GM21360 (cell line): ENCODE measurements at regions not wholly inside any gene's neighbourhood (a gene's known extent, or its start where the extent isn't known, plus 50 kb on each side); places are given as distances from the start of the nearest gene placed in this dataset.

Source experiments
- ATAC-seq: cut with Tn5 transposase; IDR thresholded peaks from one replicate; pipeline ENCODE4 v1.9.1; 2021; ENCODE audit warnings: mild to moderate bottlenecking, moderate library complexity; ENCODE audit not compliant: unreplicated experiment

DNA sequence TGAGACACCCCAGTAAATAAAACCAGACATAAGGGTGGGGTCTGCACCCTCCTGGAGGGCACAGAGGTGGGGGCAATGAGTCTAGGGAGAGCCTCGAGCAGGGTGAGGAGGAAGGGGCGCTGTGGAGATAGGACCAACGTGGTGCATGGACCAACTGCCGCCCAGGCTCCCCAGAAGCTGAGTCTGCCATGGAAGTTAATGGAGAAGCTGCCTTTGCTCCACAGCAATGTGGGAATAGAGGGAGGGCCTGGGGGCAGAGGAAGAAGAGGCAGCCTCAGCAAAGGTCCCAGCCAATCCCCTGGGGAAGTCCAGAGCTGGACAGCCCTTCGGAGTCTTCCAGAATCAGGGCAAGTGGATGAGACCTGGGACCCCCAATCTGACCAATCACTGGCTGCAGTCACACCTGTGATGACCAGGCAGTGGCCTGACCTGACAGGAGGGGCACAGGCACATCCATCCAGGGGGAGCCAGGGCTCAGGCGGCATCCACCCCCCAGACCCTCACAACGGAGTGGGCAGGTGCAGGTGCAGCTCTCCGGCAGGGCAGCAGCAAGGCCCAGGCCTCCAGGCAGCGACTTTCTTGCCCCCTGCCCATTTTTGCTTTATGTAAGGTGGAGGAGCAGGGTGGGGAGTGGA is 242.2 kb upstream of the PPP2R2D start:
- no peak for ATAC-seq

DNA sequence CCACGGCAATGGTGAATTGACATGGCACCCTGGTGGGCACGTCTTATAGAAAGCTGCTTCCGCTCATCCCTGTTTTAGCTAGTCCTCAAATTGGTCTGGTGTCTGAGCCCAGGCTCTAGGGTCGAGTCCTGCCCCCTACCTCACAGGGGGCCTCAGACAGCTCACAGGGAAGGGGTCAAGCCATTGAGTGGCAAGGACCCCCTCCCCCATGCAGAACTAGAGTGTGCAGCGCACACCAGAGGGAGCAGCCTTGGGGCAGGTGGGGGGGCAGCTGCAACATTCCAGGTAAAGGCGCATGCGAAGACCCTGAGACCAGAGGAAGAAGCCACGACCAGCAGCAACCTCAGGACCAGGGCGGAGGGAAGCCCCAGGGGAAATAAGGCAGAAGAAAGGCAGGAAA is 240.4 kb upstream of the PPP2R2D start:
- ATAC-seq, result no peak

DNA sequence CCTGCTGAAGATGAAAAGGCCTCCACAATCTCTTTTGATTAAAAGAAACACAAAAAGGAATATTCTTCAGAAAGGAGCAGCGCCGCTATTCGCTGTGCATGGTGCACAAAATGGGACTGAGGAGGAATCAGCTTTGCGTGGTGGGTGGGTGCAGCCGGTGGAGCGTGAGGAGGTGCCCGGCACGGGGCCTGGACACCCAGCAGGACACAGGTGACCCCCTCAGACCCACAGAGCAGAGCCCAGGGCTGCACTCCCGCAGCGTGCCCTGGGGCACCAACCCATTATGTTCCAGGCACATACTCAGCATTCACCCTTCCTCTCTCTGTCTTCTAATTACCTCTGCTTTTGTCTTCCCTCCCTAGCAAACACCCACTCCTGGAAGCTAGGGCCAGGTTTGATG is 238.0 kb upstream of the PPP2R2D start:
- no peak for ATAC-seq

DNA sequence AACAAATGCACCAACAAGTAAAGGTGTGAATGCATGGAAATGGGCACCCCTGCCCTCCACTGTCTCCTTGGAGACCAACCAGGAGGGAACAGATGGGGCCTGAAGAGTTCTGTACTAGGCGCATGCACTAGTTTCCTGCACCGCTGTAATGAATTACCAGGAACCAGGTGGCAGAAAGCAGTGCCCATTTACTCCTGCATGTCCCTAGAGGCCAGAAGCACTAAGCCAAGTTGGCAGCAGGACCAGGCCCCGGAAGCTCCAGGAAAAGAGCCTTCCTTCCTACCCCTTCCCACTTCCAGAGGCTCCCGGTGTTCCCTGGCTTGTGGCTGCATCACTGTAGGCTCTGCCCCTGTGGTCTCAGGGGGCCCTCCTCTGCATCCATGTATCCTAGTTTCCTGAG is 237.5 kb upstream of the PPP2R2D start:
- no peak for ATAC-seq

DNA sequence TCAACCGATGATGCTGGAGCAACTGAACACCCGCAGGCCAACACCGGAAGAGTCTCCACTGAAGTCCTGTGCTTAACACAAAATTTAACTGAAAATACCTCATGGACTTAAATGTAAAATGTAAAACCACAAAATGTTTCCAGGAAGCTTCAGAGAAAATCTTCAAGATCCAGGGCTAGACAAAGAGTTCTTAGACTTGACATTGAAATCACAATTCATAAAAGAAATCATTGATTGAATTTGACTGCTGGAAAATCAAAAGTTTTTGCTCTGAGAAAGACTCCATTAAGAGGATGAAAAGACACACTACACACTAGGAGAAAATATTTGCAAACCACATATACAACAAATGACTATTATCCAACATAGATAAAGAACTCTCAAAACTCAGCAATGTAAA is 234.7 kb upstream of the PPP2R2D start:
- no peak for ATAC-seq

DNA sequence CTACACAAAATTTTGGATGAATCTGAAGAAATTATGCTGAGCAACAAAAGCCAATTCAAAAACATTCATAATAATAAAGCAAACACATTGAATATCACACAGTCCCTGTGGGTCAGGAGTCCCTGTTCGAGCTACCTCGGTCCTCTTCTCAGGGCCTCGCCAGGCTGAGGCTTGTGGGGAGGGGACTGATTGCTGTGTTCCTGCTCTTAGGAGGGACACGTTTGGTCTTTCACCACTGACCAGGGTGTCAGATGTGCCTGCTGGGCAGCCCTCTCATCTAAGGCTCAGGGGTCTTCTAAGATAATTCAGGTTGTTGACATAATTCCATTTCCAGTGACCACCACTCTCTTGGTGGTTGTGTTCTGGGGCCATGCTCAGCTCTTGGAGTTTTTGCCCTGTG is 233.8 kb upstream of the PPP2R2D start:
- no peak for ATAC-seq

DNA sequence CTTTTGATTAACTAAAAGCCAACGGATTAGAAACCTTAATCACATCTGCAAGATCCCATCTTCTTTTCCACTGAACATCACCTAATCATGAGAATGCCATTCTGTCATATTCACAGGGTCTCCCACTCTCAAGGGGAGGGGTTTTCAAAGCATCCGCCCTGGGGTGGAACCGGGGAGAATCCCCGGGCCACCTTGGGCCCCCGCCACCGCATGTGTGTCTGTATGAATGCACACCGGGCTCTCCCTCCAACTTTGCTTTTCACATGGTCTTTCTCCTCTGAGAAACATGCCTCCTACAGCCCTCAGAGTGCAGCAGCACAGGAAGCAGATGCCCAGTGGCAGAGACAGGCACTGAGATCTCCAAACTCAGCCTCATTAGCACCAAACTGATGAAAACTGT is 233.2 kb upstream of the PPP2R2D start:
- ATAC-seq, result no peak

DNA sequence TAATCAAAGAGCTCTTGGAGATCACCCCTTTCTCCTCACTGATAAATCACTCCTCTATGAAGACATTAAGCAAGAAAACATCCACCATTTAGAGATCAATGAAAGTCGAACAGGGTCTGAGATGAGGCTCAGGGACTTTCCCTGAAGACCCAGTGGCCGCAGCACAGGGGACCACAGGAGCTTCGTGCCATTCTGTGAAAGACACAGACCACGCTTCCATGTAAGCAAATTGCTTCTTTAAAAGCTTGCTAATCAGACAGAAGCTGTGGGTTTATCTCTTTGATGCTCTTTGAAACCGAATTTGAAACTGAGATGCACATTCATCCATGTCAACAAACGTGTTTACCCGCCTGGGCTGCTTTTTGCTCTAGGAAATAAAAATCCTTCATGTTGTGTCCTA is 231.9 kb upstream of the PPP2R2D start:
- ATAC-seq, result no peak

DNA sequence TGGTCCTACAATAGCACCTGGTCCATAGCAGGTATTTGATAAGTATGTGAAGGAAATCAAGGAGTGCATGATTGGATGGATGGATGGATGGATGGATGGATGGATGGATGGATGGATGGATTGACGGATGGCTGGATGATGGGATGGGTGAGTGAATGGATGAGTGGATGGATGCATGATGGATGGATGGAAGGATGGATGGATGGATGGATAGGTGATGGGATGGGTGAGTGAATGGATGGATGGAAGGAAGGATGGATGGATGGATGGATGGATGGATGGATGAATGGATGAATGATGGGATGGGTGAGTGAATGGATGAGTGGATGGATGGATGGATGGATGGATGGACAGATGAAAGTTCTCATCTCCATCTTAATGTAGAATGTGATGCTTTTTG is 231.0 kb upstream of the PPP2R2D start:
- ATAC-seq, result no peak

DNA sequence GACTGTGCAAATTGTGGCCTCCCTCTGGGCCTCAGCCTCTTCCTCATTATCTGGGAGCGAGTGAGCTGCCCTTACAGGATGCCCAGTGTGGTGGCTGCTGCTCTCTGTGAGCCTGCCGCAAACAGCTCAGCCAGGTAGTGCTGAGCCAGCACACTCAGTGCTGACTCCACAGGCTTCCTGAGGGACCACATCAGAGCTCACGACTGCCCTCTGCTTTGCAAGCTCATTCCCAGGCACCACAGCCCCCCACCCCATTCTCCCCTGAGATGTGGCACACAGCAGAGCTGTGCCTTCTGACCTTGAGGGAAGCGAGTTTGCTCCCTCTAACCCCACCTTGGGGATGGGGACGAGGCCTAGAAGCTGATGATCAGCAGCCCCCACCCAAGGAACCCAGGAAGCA is 230.5 kb upstream of the PPP2R2D start:
- no peak for ATAC-seq

DNA sequence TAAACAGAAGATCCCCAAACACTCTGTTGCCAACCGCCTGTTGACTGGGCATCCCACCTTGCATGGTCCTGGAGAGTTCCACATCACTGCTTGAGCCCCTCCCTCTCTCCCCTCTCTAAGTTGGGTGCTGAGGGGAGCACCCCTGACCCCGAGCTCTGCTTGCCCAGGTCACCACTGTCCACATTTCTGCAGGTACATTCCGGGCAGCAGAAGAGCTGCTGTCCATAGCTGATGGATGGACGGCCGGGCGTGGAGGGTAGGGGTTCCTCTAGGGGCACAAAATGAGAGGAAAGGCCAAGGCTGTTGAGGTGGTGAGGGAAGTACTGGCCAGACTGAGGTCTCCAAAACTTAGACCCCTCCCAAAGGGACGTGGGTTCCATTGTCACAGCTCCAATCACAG is 227.4 kb upstream of the PPP2R2D start:
- no peak for ATAC-seq

DNA sequence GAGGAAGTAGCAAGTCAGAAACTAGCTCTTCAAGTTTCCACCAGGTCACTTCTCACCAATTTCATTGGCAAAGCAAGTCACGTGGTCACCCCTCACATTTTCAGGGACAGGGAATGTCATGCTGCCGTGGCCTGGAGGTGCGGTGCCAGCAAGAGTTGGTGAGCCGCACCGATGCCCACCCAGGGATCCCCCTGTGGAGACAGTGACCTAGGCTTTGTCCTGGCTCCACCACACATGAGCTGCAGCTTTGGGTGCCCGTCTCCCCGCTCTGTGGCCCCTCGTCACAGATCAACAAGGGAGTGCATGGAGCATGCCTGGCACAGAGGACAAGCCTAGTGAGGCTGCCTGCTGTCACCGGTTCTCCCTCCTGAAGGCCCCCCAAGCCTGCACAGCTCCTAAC is 226.7 kb upstream of the PPP2R2D start:
- ATAC-seq, result no peak

DNA sequence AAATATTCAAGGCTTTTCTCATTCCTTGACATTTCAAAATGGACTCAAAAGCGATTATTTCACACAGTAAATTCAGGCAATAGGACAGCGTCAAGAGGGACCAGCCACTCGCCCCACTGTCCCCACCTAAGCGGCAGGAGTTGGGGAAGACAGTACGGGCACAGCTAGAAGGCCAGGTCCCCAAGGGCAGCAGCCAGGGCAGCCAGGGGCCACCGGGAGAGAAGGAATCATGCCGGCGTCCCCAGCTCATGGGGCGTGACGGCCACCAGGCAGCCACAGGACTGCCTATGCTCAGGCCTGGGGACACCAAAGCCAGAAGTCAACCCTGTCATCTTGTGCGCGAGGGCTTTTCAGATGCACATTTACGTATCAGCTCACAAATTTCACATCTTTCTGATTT is 225.7 kb upstream of the PPP2R2D start:
- no peak for ATAC-seq

DNA sequence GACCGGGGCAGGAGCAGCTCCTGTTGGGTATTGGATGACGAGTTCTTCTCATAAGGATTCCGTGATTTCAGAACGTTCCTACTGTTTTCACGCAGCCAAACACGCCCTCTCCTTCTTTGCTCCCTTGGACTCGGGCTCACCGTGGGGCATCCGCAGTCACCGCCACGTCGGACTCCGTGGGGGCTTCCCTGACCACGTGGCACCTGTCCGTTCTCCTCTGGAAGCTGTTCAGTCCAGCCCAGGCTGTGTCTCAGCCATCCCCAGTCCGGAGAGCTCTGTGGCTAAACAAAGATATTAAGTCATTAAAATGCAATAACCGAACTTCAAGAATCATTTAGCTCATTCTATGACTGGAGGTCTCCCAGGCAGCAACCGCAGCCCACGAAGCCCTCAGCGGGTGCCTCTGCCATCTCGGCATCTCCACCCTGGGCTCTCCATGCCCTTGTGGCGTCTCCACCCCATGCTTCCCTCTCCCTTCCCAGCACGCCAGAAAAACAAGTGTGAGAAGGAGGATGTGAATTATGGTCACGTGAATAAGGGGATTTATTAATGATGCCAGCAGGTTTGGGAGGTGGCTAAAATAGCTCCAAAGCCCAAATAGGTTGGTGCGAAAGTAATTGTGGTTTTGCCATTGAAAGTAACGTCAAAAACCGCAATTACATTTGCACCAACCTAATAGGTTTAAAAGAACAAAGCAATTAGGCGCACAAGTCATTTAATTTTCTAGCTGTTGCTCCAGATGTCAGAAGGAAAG is 224.6 kb upstream of the PPP2R2D start:
- ATAC-seq, result no peak

DNA sequence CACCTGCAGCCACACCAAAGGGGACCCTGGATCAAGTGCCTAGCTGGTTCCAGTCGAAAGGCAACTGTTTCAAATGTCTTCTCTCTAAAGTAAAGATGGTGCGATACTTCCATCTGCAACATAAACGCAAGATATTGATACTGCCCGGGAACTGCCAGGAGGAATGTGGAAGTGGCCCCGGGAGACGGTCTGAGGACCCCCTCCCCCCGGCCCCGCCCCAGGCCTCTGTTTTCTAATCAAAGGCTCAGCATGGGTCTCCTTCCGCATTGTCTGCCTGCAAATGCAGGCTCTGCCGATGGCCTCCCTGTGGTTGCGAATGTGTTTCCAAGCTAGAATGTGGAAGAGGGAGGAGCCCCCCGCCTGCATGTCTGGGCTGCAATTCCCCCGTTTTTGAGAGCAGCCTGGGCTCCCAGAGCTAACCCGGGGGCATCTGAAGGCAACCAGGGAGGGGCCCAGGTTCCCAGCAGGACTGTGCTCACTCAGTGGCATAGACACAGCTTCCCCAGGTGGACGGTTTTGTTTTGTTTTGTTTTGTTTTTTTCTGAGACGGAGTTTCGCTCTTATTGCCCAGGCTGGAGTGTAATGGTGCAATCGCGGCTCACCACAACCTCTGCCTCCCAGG is 223.9 kb upstream of the PPP2R2D start:
- ATAC-seq, result no peak

DNA sequence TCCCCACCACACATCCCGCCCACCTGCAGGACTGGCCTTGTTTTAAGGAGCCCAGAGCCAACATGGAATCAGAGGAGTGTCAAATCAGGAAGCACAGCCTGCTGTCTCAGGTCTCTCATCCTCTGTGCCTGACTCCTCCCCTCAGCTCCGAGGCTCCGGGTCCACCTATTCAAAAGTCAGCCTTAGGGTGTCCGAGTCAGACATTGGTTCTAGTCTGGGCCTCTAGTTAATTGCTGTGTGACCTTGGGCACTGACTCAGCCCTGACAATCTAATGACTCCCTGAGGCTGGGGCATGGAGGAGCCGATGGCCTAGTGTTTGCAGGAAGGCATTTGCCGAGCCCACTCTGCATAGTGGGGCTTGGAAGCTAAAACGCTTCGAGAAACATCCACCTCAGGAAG is 223.1 kb upstream of the PPP2R2D start:
- ATAC-seq, result no peak

DNA sequence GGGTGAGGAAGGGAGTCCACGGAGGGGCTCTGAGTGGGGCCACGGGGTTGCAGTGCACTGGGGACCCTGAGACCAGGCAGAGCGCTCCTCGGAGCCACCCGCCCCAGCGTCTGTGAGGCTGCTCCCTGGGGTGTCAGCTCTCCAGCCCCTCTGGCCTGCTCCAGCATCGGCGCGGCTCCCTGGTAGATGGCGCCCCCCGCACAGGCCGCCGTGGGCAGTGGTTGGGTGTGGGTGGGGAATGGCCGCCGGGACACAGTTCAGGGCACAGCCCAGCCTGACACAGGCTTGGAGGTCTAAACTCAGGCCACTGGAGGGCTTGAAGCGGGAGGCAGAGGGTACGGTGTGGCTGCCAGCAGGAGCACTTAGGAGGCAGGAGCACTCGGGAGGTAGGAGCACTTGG is 222.6 kb upstream of the PPP2R2D start:
- no peak for ATAC-seq

DNA sequence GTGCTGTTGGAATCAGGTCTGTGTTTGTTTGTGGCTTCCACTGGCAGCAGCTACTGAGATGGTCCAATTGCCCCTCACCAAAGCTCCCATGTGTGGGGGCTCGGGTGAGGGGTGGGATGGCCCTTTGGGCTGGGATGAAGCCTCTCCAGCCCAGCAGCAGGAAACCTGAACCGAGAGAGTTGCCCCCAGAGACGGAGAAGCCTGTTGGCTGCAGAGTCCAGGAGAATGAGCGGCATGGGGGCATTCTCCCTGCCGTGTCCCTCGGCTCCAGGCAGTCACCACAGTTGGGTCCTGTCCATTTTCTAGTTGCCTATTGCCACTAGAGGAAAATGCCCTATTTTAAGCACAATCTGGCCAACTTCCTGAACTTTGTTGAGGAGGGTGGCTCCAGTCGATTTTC is 222.2 kb upstream of the PPP2R2D start:
- no peak for ATAC-seq

DNA sequence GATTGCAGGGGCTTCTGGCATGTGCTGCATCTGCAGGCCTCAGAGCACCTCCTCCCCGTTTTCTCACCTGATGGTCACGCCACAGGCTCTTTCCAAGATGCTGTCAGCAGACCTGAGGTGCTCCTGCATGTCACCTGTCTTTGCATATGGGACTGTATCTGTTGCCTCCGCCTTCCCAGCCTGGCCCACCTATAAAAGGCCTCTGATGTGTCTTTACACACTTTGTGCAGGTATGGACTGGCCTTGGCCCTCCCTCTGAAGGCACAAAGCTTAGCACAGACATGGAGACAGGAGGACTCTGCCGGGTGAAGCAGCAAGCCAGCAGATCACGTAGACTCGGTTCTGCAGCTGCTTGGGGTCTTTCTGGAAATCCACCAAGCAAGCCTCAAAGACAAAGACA is 220.9 kb upstream of the PPP2R2D start:
- no peak for ATAC-seq

DNA sequence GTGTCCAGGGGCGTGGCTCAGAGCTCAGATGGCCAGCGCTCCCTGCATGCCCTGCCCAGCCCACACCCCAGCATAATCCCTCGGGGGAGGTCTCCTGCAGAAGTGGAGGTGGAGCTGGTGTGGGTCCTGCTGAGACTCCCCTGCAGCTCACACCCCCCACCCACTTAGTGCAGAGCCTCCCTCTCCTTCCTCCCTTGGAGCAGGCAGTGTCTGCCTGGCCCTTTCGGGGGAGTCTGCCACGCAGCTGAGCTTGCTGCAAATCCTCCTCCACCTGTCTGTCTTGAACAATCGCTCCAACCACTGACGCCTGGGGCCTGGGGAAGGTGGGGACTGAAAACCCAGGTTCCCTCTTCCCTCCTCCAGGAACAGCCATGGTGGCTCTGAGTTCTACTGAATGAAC is 219.7 kb upstream of the PPP2R2D start:
- ATAC-seq, result no peak

DNA sequence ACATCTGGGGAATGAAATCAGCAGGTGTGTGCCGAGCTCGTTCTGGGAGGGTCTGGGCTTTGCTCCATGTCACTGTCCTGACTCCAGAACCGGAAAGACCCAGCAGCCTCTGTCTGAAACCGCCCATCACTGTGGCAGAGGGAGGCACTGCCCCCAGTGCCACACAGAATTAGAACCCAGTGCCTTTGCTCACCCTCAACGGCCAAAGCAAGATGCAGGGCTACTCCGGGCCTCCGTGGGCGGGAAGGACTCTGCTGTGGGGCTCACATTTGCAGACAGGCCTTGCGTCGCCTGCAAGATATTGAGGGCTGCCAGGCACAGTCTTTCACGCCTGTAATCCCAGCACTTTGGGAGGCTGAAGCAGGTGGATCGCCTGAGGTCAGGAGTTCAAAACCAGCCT is 219.2 kb upstream of the PPP2R2D start:
- ATAC-seq, result no peak

DNA sequence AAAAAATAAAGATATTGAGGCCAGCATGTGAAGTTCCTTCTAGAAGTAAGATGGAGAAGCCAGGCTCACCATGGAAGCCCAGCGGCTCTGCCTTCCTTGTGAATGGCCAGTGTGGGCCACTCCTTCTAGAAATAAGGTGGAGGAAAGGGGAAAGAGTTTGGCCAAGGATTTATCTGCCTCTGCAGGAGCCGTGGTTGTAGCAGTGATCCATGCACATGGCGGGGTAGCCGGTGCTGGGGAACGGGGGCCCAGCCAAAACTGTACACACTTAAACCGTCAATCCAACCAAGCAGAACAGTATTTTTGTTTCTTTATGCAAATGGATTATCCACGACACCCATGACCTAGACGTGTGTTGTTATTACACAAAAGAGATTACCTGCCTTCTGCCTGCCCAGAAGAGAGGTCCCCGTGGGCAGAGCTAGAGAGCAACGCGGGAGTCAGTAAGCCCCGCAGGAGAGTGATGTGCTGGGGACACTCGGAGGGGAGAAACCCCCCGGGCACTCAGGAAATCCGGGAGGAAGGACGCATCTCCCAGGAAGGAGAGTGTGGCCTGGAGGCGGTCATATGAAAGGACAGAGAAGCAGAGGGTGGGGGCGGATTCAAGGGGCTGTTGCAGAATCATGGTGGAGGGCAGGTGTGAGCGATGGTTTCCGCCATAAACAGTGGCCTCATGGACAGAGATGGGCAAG is 218.4 kb upstream of the PPP2R2D start:
- ATAC-seq, result no peak
